ENCODE measurements at regions not wholly inside any gene's neighbourhood (a gene's known extent, or its start where the extent isn't known, plus 50 kb on each side); places are given as distances from the start of the nearest gene placed in this dataset.

DNA sequence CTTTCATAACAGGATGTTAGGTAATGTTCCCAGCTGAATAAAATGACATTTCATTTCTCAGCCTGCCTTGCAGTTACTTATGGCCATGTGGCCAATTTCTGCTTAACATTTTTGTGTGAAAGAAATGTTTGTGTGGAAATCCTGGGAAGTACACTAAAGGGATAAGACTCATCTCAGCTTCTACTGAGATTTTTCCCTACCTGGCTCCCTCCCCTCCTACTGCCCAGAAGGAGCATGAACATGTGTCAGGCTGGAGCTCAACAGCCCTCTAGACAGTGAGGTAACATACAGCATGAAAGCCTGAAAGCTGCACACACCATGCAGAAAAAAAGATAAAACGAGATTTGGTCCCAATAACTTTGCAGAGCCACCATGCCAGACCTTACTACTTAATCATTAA is 288.4 kb upstream of the COX7C start:
- Histone ChIP-seq H3K27me3 (ENCODE audit: insufficient read depth, low read length) (no peaks in the 10 kb centered on the region), H3K79me2 (ENCODE audit: insufficient read depth, low read length) (no peaks in the 10 kb centered on the region), H3K18ac (ENCODE audit: insufficient read length, low read depth, low read length) (no peak overlapping the region), H2BK120ac (ENCODE audit: low read depth, low read length, poor library complexity, severe bottlenecking) (no peak overlapping the region), H4K5ac (ENCODE audit: insufficient read length, low read depth, low read length) (no peak overlapping the region), H3T11ph (ENCODE audit: low read length) (no peak overlapping the region), H3K23me2 (ENCODE audit: insufficient read length, low read depth, low read length, poor library complexity, severe bottlenecking) (no peaks in the 10 kb centered on the region), H2BK5ac (ENCODE audit: insufficient read length, low read length) (no peak overlapping the region), H2BK15ac (ENCODE audit: low read depth, low read length) (no peak overlapping the region), H4K8ac (replicated peaks; ENCODE audit: insufficient read length, low read depth, low read length) (no peak overlapping the region), H3K23ac (ENCODE audit: insufficient read length, low read depth, low read length) (no peak overlapping the region), H4K20me1 (ENCODE audit: control insufficient read depth, insufficient read depth, insufficient read length) (no peaks in the 10 kb centered on the region), H3K27ac (ENCODE audit: insufficient read length, low read depth, low read length) (no peak overlapping the region), H3K4ac (ENCODE audit: low read depth, low read length) (no peak overlapping the region), H3K4me2 (ENCODE audit: insufficient read depth, insufficient read length, low read length) (no peak overlapping the region), H3K79me1 (ENCODE audit: insufficient read depth, low read depth, low read length, poor library complexity, severe bottlenecking) (no peaks in the 10 kb centered on the region), H2BK12ac (ENCODE audit: insufficient read length, low read depth, low read length) (no peak overlapping the region), H4K91ac (ENCODE audit: insufficient read length, low read depth, low read length) (no peak overlapping the region), H3K14ac (ENCODE audit: insufficient read depth, low read length) (no peak overlapping the region), H2AK5ac (ENCODE audit: insufficient read length, low read length) (no peak overlapping the region), H3K56ac (ENCODE audit: insufficient read length, low read depth, low read length) (no peak overlapping the region), H2AFZ (ENCODE audit: low read length) (no peak overlapping the region), H3K9ac (ENCODE audit: extremely low read depth, insufficient read length, low read length) (no peak overlapping the region), H2BK20ac (ENCODE audit: low read depth, low read length, poor library complexity, severe bottlenecking) (no peak overlapping the region), H3K4me1 (ENCODE audit: insufficient read depth, low read length) (no peaks in the 10 kb centered on the region), H3K9me3 (ENCODE audit: control insufficient read depth, low read depth, low read length) (no peaks in the 10 kb centered on the region)
- Mint-ChIP-seq H3K27ac (no peak overlapping the region), H3K9me3 (peaks cover 0 to 2% of the 10 kb centered on the region in 2 experiments; a peak in 1 of 5 replicates), H3K4me3 (no peak overlapping the region), H3K4me1 (peaks cover 0 to 3% of the 10 kb centered on the region in 2 experiments; a peak in 1 of 4 replicates), H3K36me3 (ENCODE audit: insufficient read depth in 1 of 3, low read depth in 3 of 3) (no peaks in the 10 kb centered on the region), H3K27me3 (ENCODE audit: low read depth) (no peaks in the 10 kb centered on the region)
- no CpG with 5 or more reads among the region's 1 CpG for WGBS (ENCODE audit: extremely low coverage, insufficient read length, low lambda C conversion rate)
- TF ChIP-seq, protein P1, sequence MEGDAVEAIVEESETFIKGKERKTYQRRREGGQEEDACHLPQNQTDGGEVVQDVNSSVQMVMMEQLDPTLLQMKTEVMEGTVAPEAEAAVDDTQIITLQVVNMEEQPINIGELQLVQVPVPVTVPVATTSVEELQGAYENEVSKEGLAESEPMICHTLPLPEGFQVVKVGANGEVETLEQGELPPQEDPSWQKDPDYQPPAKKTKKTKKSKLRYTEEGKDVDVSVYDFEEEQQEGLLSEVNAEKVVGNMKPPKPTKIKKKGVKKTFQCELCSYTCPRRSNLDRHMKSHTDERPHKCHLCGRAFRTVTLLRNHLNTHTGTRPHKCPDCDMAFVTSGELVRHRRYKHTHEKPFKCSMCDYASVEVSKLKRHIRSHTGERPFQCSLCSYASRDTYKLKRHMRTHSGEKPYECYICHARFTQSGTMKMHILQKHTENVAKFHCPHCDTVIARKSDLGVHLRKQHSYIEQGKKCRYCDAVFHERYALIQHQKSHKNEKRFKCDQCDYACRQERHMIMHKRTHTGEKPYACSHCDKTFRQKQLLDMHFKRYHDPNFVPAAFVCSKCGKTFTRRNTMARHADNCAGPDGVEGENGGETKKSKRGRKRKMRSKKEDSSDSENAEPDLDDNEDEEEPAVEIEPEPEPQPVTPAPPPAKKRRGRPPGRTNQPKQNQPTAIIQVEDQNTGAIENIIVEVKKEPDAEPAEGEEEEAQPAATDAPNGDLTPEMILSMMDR (conservative IDR thresholded peaks at IDR 0.05) = no peak
- no peak for DNase-seq

Data from H9 (cell line).